GM23338 (cell line): ENCODE measurements at regions not wholly inside any gene's neighbourhood (a gene's known extent, or its start where the extent isn't known, plus 50 kb on each side); places are given as distances from the start of the nearest gene placed in this dataset.

Experiments
- ATAC-seq: fragments of 200-7000 bp; cut with Tn5 transposase; 3 replicates; pipeline ENCODE4 v1.9.1; 2020
- DNase-seq: peaks from one replicate; pipeline ENCODE4 v3.0.0-alpha.2; 2015; ENCODE audit warnings: low spot score
- H2AFZ ChIP-seq: fragments of 200-600 bp; sonication (generic); 2 replicates; pipeline ENCODE4 v1.8.0; 2016; ENCODE audit warnings: antibody characterized with exemption, mild to moderate bottlenecking, moderate library complexity
- H3F3A ChIP-seq: fragments of 200-600 bp; sonication (generic); replicated peaks from 2 replicates; pipeline ENCODE4 v1.8.0; 2017; ENCODE audit warnings: antibody characterized with exemption, mixed run types, low read depth
- H3K27ac ChIP-seq: fragments of 200-600 bp; sonication (generic); 2 replicates; pipeline ENCODE4 v1.6.1; 2016; ENCODE audit warnings: low read depth
- H3K27me3 ChIP-seq: fragments of 200-600 bp; sonication (generic); 2 replicates; pipeline ENCODE4 v1.8.0; 2016; ENCODE audit warnings: mild to moderate bottlenecking, mixed run types, moderate library complexity; ENCODE audit not compliant: insufficient read depth
- H3K36me3 ChIP-seq: fragments of 200-600 bp; sonication (generic); 2 replicates; pipeline ENCODE4 v1.8.0; 2016; ENCODE audit warnings: mild to moderate bottlenecking; ENCODE audit not compliant: insufficient read depth
- H3K4me1 ChIP-seq: fragments of 200-600 bp; sonication (generic); 2 replicates; pipeline ENCODE4 v1.8.0; 2016; ENCODE audit warnings: mild to moderate bottlenecking, moderate library complexity; ENCODE audit not compliant: insufficient read depth
- H3K4me2 ChIP-seq: fragments of 200-600 bp; sonication (generic); 2 replicates; pipeline ENCODE4 v1.7.1; 2017; ENCODE audit warnings: mixed run types
- H3K4me3 ChIP-seq: fragments of 200-600 bp; sonication (generic); 2 replicates; pipeline ENCODE4 v1.6.1; 2016; ENCODE audit warnings: mixed run types
- H3K79me2 ChIP-seq: fragments of 200-600 bp; sonication (generic); replicated peaks from 2 replicates; pipeline ENCODE4 v1.8.0; 2017; ENCODE audit warnings: mild to moderate bottlenecking; ENCODE audit not compliant: insufficient read depth
- H3K9me2 ChIP-seq: fragments of 200-600 bp; sonication (generic); 2 replicates; pipeline ENCODE4 v1.8.0; 2017; ENCODE audit not compliant: insufficient read depth
- H4K20me1 ChIP-seq: fragments of 200-600 bp; sonication (generic); replicated peaks from 2 replicates; pipeline ENCODE4 v1.8.0; 2017; ENCODE audit warnings: mild to moderate bottlenecking; ENCODE audit not compliant: insufficient read depth
- H3K27ac Mint-ChIP-seq: 2 replicates; pipeline ENCODE4 v1.8.0; 2020; ENCODE audit warnings: inconsistent platforms, mild to moderate bottlenecking, moderate library complexity, mixed read lengths
- H3K27me3 Mint-ChIP-seq: 3 replicates; pipeline ENCODE4 v1.8.0; 2022; ENCODE audit warnings: low read depth, mild to moderate bottlenecking, moderate library complexity, mixed read lengths, inconsistent platforms; ENCODE audit not compliant: insufficient read depth, poor library complexity
- H3K36me3 Mint-ChIP-seq: 3 replicates; pipeline ENCODE4 v1.8.0; 2021; ENCODE audit warnings: low read depth, mild to moderate bottlenecking, inconsistent platforms, moderate library complexity, mixed read lengths
- H3K4me1 Mint-ChIP-seq: 3 replicates; pipeline ENCODE4 v1.8.0; 2020; ENCODE audit warnings: mild to moderate bottlenecking, inconsistent platforms, mixed read lengths
- H3K4me3 Mint-ChIP-seq: 3 replicates; pipeline ENCODE4 v1.8.0; 2021; ENCODE audit warnings: moderate library complexity, mild to moderate bottlenecking, inconsistent platforms, mixed read lengths
- H3K9me3 Mint-ChIP-seq: 3 replicates; pipeline ENCODE4 v1.8.0; 2020; ENCODE audit warnings: moderate library complexity, mild to moderate bottlenecking, inconsistent platforms, mixed read lengths
- CTCF ChIP-seq, 2 experiments: fragments of 200-600 bp in 1 of 2; sonication (generic) in 1 of 2; conservative IDR thresholded peaks; 2 replicates each; pipeline versions ENCODE4 v1.5.1 to v1.6.1; 2016 to 2017; ENCODE audit warnings: antibody characterized with exemption in 2 of 2, low read depth in 2 of 2, mild to moderate bottlenecking in 2 of 2, moderate library complexity in 1 of 2
- ETS1 ChIP-seq: IDR thresholded peaks from 2 replicates; pipeline ENCODE4 v1.6.1; 2016; ENCODE audit warnings: antibody characterized with exemption
- NANOG ChIP-seq: IDR thresholded peaks from 2 replicates; pipeline ENCODE4 v1.6.1; 2016; ENCODE audit warnings: antibody characterized with exemption, borderline replicate concordance
- POLR2AphosphoS5 ChIP-seq: IDR thresholded peaks from 2 replicates; pipeline ENCODE4 v1.6.1; 2016; ENCODE audit warnings: antibody characterized with exemption, low read depth
- STAT1 ChIP-seq: IDR thresholded peaks from one replicate; pipeline ENCODE4 v1.6.1; 2016; ENCODE audit warnings: antibody characterized with exemption; ENCODE audit not compliant: unreplicated experiment
- ZNF331 ChIP-seq: fragments of 250-450 bp; sonication (Bioruptor Pico); IDR thresholded peaks from 2 replicates; pipeline ENCODE4 v1.5.0; 2020; ENCODE audit warnings: low read depth, mild to moderate bottlenecking, moderate library complexity
- ZNF462 ChIP-seq: fragments of 250-450 bp; sonication (Bioruptor Pico); IDR thresholded peaks from 2 replicates; pipeline ENCODE4 v1.5.0; 2020; ENCODE audit warnings: mild to moderate bottlenecking, moderate library complexity

- TF ChIP-seq ZNF462 (CRISPR knock-in tag) = no peak
- no peak for TF ChIP-seq ZNF331 (CRISPR knock-in tag)
- TF ChIP-seq NANOG = no peak
- TF ChIP-seq STAT1 = no peak
Observed at GRCh38 chr3:113064183-113064582, 73.4 kb downstream of the GTPBP8 start (continued).

GRCh38 chr3:113065336-113065735 is 74.6 kb downstream of the GTPBP8 start:
- H3K36me3 ChIP-seq = no peaks in the 10 kb centered on the region
- H4K20me1 ChIP-seq = no peaks in the 10 kb centered on the region
- H3K9me2 ChIP-seq = peaks cover 11% of the 10 kb centered on the region; the same call in 1 of the 2 replicates
- Mint-ChIP-seq H3K27ac (no peak overlapping the region), H3K9me3 (peaks cover 5% of the 10 kb centered on the region; the same call in 1 of the 3 replicates), H3K36me3 (no peaks in the 10 kb centered on the region), H3K4me1 (no peaks in the 10 kb centered on the region), H3K4me3 (no peak overlapping the region), H3K27me3 (peaks cover 3% of the 10 kb centered on the region)
- H3K4me1 ChIP-seq = no peaks in the 10 kb centered on the region
- no peaks in the 10 kb centered on the region for H3K79me2 ChIP-seq
- H2AFZ ChIP-seq = no peak overlapping the region
- no peak overlapping the region for H3K27ac ChIP-seq
- no peak for DNase-seq
- no peaks in the 10 kb centered on the region for H3F3A ChIP-seq
- no peaks in the 10 kb centered on the region for H3K27me3 ChIP-seq
- ATAC-seq = no peak
- H3K4me3 ChIP-seq = no peak overlapping the region
- H3K4me2 ChIP-seq = no peak overlapping the region
- TF ChIP-seq POLR2AphosphoS5 (no peak), ZNF462 (CRISPR knock-in tag) (no peak), ETS1 (no peak), ZNF331 (CRISPR knock-in tag) (no peak), CTCF (conservative IDR thresholded peaks at IDR 0.05; ENCODE audit: low read depth in 2 of 2) (no peak)
